HFF-Myc (cell line): ENCODE measurements at regions not wholly inside any gene's neighbourhood (a gene's known extent, or its start where the extent isn't known, plus 50 kb on each side); places are given as distances from the start of the nearest gene placed in this dataset.

Experiments used
- DNase-seq: peaks from one replicate; pipeline ENCODE4 v3.0.0-alpha.2; 2011; ENCODE audit warnings: low read depth; ENCODE audit errors: extremely low read depth
- H3K4me3 ChIP-seq: replicated peaks from 2 replicates; pipeline ENCODE4 v1.5.1; 2011; ENCODE audit warnings: low read depth, mild to moderate bottlenecking, control low read depth, low read length
- CTCF ChIP-seq: IDR thresholded peaks from 2 replicates; pipeline ENCODE4 v1.5.1; 2012; ENCODE audit warnings: mild to moderate bottlenecking, low read depth, low read length, control low read depth; ENCODE audit errors: missing control alignments

- TF ChIP-seq CTCF = no peak
- no peak overlapping the region for H3K4me3 ChIP-seq
- DNase-seq = no peak
Observed at GRCh38 chr17:5809580-5810188, 225.4 kb upstream of the NLRP1 start.

GRCh38 chr17:5812590-5812989, 228.3 kb upstream of the NLRP1 start:
- TF ChIP-seq CTCF = no peak
- DNase-seq = no peak
- no peak overlapping the region for H3K4me3 ChIP-seq

GRCh38 chr17:5813357-5813756, 229.0 kb upstream of the NLRP1 start:
- no peak for DNase-seq
- no peak for TF ChIP-seq CTCF
- H3K4me3 ChIP-seq = no peak overlapping the region

GRCh38 chr17:5815396-5815795, 231.1 kb upstream of the NLRP1 start:
- H3K4me3 ChIP-seq = no peak overlapping the region
- no peak for DNase-seq
- no peak for TF ChIP-seq CTCF

GRCh38 chr17:5816491-5817070, 232.3 kb upstream of the NLRP1 start:
- TF ChIP-seq CTCF = no peak
- H3K4me3 ChIP-seq = no peak overlapping the region
- no peak for DNase-seq

- no peak for DNase-seq
- H3K4me3 ChIP-seq = no peak overlapping the region
- TF ChIP-seq CTCF = no peak
Observed at GRCh38 chr17:5817475-5818395, 233.4 kb upstream of the NLRP1 start.
